HPDE6-E6E7 (cell line): ENCODE measurements at regions not wholly inside any gene's neighbourhood (a gene's known extent, or its start where the extent isn't known, plus 50 kb on each side); places are given as distances from the start of the nearest gene placed in this dataset.
A peak's percentile ranks its signal among the peaks of the same experiment; 100 is the strongest.
"Not testable (repeated sequence)": the region's sequence is repeated elsewhere in the genome, so short reads cannot be mapped to it uniquely, and the experiment has no call there.

ENCODE experiments used
- DNase-seq: peaks from one replicate; pipeline ENCODE4 v3.0.0; 2011; ENCODE audit warnings: missing footprints; ENCODE audit errors: extremely low spot score

DNA sequence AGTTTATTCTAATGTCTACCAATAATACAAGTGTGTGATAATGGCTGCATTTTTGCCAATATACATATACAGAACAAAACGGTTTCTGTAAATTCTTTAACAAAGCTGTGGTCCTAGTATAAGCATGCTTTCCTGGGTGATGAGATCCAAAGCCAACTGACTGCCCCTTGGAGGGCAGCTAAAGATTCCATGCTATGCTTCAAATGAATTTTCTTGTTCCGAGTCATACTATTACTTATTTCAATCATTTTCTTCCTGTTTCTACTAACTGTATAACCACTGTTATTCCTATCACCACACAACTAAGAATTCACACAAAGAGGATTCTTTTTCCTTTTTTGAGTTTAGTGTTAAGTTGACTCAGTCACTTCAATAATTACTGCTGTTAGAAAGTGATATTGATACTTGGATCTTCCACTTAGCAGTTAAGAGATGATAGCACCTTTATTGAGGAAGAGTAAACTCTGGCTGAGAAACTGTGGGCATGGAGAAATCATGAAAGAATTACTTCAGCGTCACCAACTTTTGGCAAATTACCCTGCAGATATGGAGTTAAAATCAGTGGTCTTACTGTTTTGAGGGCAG lies 197.5 kb downstream of the ARL4A start:
- no peak for DNase-seq

DNA sequence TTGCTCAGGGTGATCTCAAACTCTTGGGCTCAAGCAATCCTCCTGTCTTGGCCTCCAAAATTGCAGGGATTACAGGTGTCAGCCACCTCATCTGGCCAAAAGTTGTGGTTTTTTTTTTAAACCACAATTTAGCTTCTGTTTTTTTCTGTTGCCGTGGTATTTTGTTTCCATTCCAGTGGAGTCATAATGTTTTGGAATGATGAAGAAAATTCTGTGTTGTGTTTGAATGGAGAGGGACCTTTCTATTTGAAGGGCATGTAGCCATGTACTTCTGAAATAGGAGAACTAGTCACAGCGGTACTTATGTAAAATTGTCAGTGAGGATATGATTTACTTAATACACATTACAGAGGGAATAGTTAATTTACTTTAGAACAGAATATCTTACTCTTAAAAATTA lies 201.3 kb downstream of the ARL4A start:
- no peak for DNase-seq

DNA sequence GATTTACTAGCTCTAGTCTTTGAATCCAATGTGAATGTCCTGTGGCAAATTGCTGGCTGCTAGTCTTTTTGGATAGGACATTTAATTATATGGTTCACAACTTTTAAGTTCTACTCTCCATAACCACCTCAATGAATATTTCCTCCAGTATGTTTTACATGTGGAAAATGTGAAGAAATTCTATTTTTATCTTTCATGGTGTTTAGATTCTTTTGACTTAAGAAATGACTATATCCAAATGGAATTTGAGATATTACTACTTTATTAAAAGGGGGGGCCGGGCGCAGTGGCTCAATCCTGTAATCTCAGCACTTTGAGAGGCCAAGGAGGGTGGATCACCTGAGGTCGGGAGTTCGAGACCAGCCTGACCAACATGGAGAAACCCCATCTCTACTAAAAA lies 202.0 kb downstream of the ARL4A start:
- no peak for DNase-seq

GRCh38 chr7:12890586-12890985 lies 203.2 kb downstream of the ARL4A start:
- DNase-seq, result no peak

DNA sequence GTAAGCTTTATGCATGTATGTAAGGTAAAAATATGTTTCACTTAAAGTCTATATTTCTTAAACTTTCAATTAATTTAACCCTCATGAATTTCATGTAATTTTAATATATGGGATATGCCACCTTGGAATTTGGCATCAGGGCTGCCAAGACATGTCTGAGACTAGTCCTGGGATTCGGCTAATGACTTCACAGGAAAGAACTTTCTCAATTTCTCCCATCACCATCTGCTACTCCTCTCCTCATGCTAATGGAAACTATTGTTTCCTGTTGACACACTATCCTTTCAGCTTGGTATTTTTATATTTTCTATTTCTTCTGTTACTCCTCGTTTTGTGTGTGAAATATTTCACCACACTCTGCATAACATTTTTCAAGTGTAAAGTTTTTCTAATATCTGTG lies 205.9 kb downstream of the ARL4A start:
- DNase-seq, result no peak

- no peak for DNase-seq
Measured at GRCh38 chr7:12895296-12895695, 207.9 kb downstream of the ARL4A start.

GRCh38 chr7:12896316-12896715 lies 208.9 kb downstream of the ARL4A start:
- DNase-seq, result no peak

DNA sequence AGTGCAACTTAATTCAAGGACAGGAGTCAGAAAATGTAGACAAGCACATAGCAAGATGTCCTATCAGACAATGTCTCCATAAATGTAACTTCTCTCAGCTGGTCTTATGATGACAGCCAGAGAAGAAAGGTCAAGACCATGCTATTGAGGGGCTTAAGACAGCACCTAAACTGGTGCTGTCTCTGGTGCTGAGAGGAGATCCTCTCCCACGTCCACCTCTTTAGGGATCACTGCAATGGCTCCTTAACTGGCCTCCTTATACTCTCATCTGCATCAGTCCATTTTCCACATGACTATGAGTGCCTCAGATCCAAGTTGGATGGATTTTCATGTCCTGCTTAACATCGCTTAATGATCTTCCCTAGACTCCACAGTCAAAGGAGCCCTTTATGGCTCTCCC lies 210.6 kb downstream of the ARL4A start:
- no peak for DNase-seq

GRCh38 chr7:12898620-12899019 lies 211.2 kb downstream of the ARL4A start:
- DNase-seq, result no peak

GRCh38 chr7:12905671-12906070 lies 218.2 kb downstream of the ARL4A start:
- DNase-seq, result no peak

GRCh38 chr7:12907774-12908173 lies 220.3 kb downstream of the ARL4A start:
- no peak for DNase-seq

DNA sequence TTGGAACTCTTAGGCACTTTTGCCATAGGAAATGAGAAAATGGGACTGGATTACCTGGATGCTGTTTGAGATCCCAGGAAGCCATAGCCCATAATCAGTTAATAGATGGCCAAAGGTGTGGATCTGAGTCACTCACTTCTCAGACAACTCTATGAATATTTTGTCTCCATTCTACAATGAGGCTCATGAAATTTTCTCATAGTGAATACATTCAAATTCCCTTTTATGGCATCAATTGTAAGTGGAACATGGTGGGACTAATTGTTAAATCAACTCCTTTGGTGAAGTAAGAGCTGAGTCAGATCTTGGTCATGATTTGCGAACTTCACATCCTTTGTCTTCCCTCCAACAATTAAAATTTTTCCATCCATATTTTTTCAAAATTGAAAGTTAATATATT lies 222.1 kb downstream of the ARL4A start:
- no peak for DNase-seq

GRCh38 chr7:12911053-12911452 lies 223.6 kb downstream of the ARL4A start:
- no peak for DNase-seq

- DNase-seq, result no peak
Measured at GRCh38 chr7:12913002-12913401, 225.6 kb downstream of the ARL4A start.

DNA sequence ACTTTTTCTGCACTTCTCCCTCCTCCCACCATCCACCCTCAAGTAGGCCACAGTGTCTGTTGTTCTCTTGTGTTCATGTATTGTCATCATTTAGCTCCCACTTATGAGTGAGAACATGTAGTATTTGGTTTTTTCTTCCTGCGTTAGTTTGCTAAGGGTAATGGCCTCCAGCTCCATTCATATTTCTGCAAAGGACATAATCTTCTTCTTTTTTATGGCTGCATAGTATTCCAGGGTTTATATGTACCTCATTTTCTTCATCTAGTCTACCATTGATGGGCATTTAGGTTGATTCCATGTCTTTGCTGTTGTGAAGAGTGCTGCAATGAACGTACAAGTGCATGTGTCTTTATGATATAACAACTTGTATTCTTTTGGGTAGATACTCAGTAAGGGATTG lies 230.4 kb downstream of the ARL4A start:
- DNase-seq, result no peak

GRCh38 chr7:12921751-12922345 lies 234.4 kb downstream of the ARL4A start:
- DNase-seq, result no peak

DNA sequence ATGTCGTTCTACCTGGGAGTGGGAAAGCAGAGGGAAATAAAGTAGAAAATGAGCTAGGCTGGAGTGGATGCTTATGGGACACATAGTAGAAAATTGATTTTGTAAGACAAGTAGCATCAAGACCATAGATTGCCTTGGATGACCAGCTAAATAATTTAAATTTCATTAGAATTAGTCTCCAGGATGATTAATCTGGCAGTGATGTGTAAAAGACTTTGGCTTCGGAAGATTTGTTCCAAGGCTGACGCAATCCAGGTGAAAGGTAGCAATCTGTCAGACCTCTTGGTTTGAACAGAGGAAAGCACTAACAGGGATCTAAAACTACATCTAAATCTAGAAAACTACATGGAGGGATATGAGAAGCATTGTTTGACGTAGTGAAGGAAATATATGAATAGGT lies 236.5 kb downstream of the ARL4A start:
- DNase-seq, result peak; percentile 45

DNA sequence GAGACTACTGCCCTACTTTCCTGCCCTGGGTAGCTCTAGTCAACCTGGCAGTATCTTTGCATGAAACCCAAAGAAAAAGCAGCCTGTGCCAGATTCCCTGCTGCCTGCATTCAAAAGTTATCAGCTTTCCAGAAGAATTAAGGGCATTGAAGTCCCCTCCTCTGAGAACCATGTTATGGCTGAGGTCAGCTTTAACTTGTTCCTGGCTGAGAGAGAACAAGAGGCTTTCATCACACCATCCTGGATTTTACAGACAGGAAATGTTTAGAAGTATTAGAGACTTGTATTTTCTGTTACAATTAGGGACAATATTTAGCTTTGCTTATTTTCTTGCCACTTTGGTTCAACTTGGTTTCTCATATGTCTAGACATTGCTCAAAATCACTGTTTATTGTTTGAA lies 238.8 kb downstream of the ARL4A start:
- DNase-seq, result no peak

DNA sequence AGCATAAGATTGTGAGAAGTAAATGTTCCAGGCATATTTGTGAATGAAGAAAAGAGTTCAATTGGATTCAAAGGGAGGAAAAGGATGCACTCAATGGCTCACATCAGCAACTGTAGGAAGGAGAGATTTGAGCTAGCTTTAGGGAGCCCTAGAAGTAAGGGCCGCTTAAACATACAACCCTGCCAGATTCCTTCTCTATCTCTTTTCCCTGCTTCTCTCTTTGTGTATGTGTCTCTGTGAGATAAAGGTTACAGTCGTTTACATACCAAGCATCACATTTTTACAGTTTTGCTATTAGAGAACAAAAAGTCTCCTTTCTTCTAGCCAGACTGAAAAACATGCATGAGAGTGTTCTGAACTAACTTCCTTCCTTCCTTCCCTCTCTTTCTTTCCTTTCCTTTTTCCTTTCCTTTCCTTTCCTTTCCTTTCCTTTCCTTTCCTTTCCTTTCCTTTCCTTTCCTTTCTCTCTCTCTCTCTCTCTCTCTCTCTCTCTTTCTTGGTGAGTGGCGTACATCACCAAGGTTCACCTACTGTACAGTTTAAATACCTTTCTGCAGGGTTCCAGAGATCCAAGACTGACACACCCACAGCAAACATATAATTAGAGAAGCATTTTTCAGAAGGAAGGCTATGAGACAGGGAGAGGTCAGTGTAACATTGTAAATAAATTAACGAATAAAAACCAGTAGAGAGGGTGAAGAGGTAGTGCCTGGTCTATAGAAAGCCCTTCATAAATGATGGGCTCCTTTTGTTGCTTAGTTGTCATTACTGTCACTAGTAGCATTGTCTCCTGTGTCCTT lies 240.4 kb downstream of the ARL4A start:
- DNase-seq, result no peak

- DNase-seq, result no peak
Measured at GRCh38 chr7:12929476-12930140, 242.2 kb downstream of the ARL4A start.

DNA sequence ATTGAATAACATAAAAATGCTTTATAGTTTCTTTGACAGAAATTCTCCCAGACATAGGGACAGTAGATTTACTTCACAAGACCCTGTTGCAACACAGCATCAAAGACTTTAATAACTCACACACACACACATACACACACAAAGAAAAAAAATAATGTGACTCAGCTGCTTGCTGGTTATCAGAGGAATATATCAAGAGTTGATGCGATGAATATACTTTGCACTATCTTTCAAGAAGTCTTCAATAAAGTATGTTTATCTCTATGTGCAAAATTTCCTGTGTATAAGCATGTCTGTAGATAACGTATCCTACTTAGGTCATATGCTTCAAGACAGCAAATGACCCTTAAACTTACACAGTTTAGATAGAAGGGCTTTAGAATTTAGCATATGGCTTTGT lies 243.1 kb downstream of the ARL4A start:
- no peak for DNase-seq

- DNase-seq, result not testable (repeated sequence)
Measured at GRCh38 chr7:12931465-12931864, 244.0 kb downstream of the ARL4A start.

DNA sequence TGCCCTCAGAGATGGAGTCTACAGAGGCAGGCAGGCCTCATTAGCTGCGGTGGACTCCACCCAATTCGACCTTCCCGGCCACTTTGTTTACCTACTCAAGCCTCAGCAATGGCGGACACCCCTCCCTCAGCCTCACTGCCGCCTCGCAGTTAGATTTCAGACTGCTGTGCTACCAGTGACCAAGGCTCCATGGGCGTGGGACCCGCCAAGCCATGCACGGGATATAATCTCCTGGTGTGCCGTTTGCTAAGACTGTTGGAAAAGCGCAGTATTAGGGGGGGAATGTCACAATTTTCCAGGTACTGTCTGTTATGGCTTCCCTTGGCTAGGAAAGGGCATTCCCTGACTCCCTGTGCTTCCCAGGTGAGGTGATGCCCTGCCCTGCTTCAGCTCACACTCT lies 252.3 kb downstream of the ARL4A start:
- DNase-seq, result no peak
